Heart left ventricle (tissue), 16 donors: ENCODE measurements at regions not wholly inside any gene's neighbourhood (a gene's known extent, or its start where the extent isn't known, plus 50 kb on each side); places are given as distances from the start of the nearest gene placed in this dataset.

Source experiments
- ATAC-seq, 4 donors: fragments of 200-7000 bp; cut with Tn5 transposase; one replicate each; pipeline ENCODE4 v1.9.1; 2020 to 2022; ENCODE audit warnings: moderate library complexity in 4 of 4, mild to moderate bottlenecking in 3 of 4, moderate number of reproducible peaks in 1 of 4
- DNase-seq, 5 donors: peaks; one replicate each; pipeline ENCODE4 v3.0.0-alpha.2; 2020
- H3K27ac ChIP-seq, 12 donors: fragments of 200-600 bp; sonication (generic) in 4 of 12; one replicate each; pipeline versions ENCODE4 v1.5.0 to v1.8.0; 2016 to 2022; ENCODE audit warnings: mild to moderate bottlenecking in 2 of 12
- H3K27me3 ChIP-seq, 9 donors: fragments of 200-600 bp; sonication (generic) in 2 of 9; one replicate each; pipeline versions ENCODE4 v1.5.1 to v1.8.0; 2016 to 2022; ENCODE audit warnings: mild to moderate bottlenecking in 3 of 9
- H3K36me3 ChIP-seq, 9 donors: fragments of 200-600 bp; sonication (generic) in 2 of 9; one replicate each; pipeline versions ENCODE4 v1.5.0 to v1.8.0; 2018 to 2022; ENCODE audit warnings: mild to moderate bottlenecking in 2 of 9
- H3K4me1 ChIP-seq, 12 donors: fragments of 200-600 bp; sonication (generic) in 4 of 12; one replicate each; pipeline versions ENCODE4 v1.5.0 to v1.8.0; 2016 to 2022; ENCODE audit warnings: mild to moderate bottlenecking in 3 of 12
- H3K4me3 ChIP-seq, 12 donors: fragments of 200-600 bp; sonication (generic) in 4 of 12; one replicate each; pipeline versions ENCODE4 v1.5.0 to v1.8.0; 2017 to 2022; ENCODE audit warnings: mild to moderate bottlenecking in 9 of 12, moderate library complexity in 4 of 12
- H3K9me3 ChIP-seq, 12 donors: fragments of 200-600 bp; sonication (generic) in 4 of 12; one replicate each; pipeline versions ENCODE4 v1.5.0 to v1.8.0; 2016 to 2022; ENCODE audit warnings: mild to moderate bottlenecking in 1 of 12
- CTCF ChIP-seq, 12 donors: fragments of 200-600 bp; sonication (generic) in 4 of 12; IDR thresholded peaks; one replicate each; pipeline versions ENCODE4 v1.5.0 to v1.8.0; 2018 to 2022; ENCODE audit warnings: antibody characterized with exemption in 12 of 12, mild to moderate bottlenecking in 5 of 12
- POLR2A ChIP-seq, 2 donors: fragments of 450-650 bp; IDR thresholded peaks; one replicate each; pipeline ENCODE4 v1.6.1; 2017; ENCODE audit warnings: antibody characterized with exemption in 2 of 2, mild to moderate bottlenecking in 2 of 2, moderate library complexity in 2 of 2
- WGBS, 4 donors: extraction: QIAGEN DNeasy Blood & Tissue Kit in 2 of 4; methylation state at CpG; one replicate each; pipeline versions ENCODE4 v1.1.5 to v1.1.7; 2013 to 2018; 5-methylcytosine and 5-hydroxymethylcytosine counted together
- intact Hi-C, 10 donors: fragments of 100-400 bp; cut with DNase I; formaldehyde crosslinking; loops; one replicate each; pipeline versions ENCODE4 v1.11.1 to v1.14.2; 2022
- donor health status: ischemic (EF 13 %, LVEDD 7.1; RV severe dilation, severe dysfunction).
- donor health status: healthy with polysubstance abuse.
- donor health status: DM: no; HTN: yes; CAD: no.
- donor health status: DM: no; HTN: no; CAD: no.
- donor health status: ischemic (EF 25% LVEDD 6.9; RV normal size, moderate dysfunction).
- donor health status: ischemic (EF 25% LVEDD 5.7; RV mildly dilated, moderate dysfunction).
- donor health status: healthy.
- donor health status: DM: yes; HTN: yes; CAD: no.
- donor health status: ischemic (EF 35%, LVEDD 5.7; RV mildly dilated, moderate dysfunction).
- donor health status: nonischemic (EF 11% LVEDD 7.7; RV severe dilation, severe dysfunction).
- donor health status: DM: yes; HTN: yes; CAD: no.
- donor health status: PGD.
- donor health status: ischemic (EF 29% LVEDD 5.4; RV normal size, mild dysfunction).
- donor health status: nonischemic (EF 23%, LVEDD 6.1; RV moderate dilation, normal function).

GRCh38 chr1:200311256-200311655, 98.6 kb downstream of the ZNF281 start:
- no peak for TF ChIP-seq POLR2A (IDR thresholded peaks at IDR 0.05)
- TF ChIP-seq CTCF (IDR thresholded peaks at IDR 0.05): no peak
- ATAC-seq (no peak), DNase-seq (no peak)
- no peak overlapping the region for H3K27ac ChIP-seq
- no peaks in the 10 kb centered on the region for H3K9me3 ChIP-seq
- H3K4me1 ChIP-seq: peaks cover 0 to 7% (median 0%) of the 10 kb centered on the region in 12 donors
- peaks cover 0 to 12% (median 0%) of the 10 kb centered on the region in 9 donors for H3K27me3 ChIP-seq
- no peak overlapping the region for H3K4me3 ChIP-seq
- intact Hi-C loops: no loop called here
- no peaks in the 10 kb centered on the region for H3K36me3 ChIP-seq
- WGBS, 4 donors: 90 to 99% (median 94%) methylated on average over 1 of the region's 1 CpG

- no peaks in the 10 kb centered on the region for H3K9me3 ChIP-seq
- 81 to 85% (median 83%) methylated on average over 2 of the region's 2 CpGs for WGBS, 4 donors
- H3K27me3 ChIP-seq: peaks cover 0 to 12% (median 0%) of the 10 kb centered on the region in 9 donors
- no peak overlapping the region for H3K27ac ChIP-seq
- intact Hi-C loops: no loop called here
- TF ChIP-seq POLR2A (IDR thresholded peaks at IDR 0.05) (no peak), CTCF (IDR thresholded peaks at IDR 0.05) (no peak)
- H3K4me1 ChIP-seq: peaks cover 0 to 7% (median 0%) of the 10 kb centered on the region in 12 donors
- ATAC-seq (no peak), DNase-seq (no peak)
- no peaks in the 10 kb centered on the region for H3K36me3 ChIP-seq
- H3K4me3 ChIP-seq: no peak overlapping the region
These were observed 99.0 kb downstream of the ZNF281 start for GRCh38 chr1:200310824-200311223.

- no peak for DNase-seq
- TF ChIP-seq POLR2A (IDR thresholded peaks at IDR 0.05): no peak
- peak in 1 of 12 donors; percentile 1 for TF ChIP-seq CTCF (IDR thresholded peaks at IDR 0.05)
- H3K4me1 ChIP-seq: peaks cover 0 to 10% (median 0%) of the 10 kb centered on the region in 12 donors
- H3K27ac ChIP-seq: no peak overlapping the region
- intact Hi-C loops: loop anchor here in 9 of 10 donors (2.0 to 10.0 kb wide), 11 partner anchors 163 to 625 kb away; no protein-coding TSS in a partner anchor
- ATAC-seq: no peak
- no peaks in the 10 kb centered on the region for H3K9me3 ChIP-seq
- H3K36me3 ChIP-seq: no peaks in the 10 kb centered on the region
- WGBS, 4 donors: 65 to 77% (median 70%) methylated on average over 2 of the region's 2 CpGs
- H3K4me3 ChIP-seq: no peak overlapping the region
- H3K27me3 ChIP-seq: no peaks in the 10 kb centered on the region
These were observed 102.1 kb downstream of the ZNF281 start for GRCh38 chr1:200307755-200308066.

- no peaks in the 10 kb centered on the region for H3K36me3 ChIP-seq
- no peaks in the 10 kb centered on the region for H3K9me3 ChIP-seq
- ATAC-seq (no peak), DNase-seq (no peak)
- H3K4me1 ChIP-seq: peaks cover 0 to 12% (median 0%) of the 10 kb centered on the region in 12 donors
- 37 to 46% (median 43%) methylated on average over 8 of the region's 8 CpGs for WGBS, 4 donors
- H3K4me3 ChIP-seq: no peak overlapping the region
- TF ChIP-seq POLR2A (IDR thresholded peaks at IDR 0.05) (no peak), CTCF (IDR thresholded peaks at IDR 0.05) (peak; percentile 63 to 91 (median 82))
- no peak overlapping the region for H3K27ac ChIP-seq
- no peaks in the 10 kb centered on the region for H3K27me3 ChIP-seq
- intact Hi-C loops: loop anchor here in 9 of 10 donors (2.0 to 10.0 kb wide), 11 partner anchors 162 to 625 kb away; no protein-coding TSS in a partner anchor
These were observed 102.7 kb downstream of the ZNF281 start for GRCh38 chr1:200306944-200307754.
